Bronchial epithelial cell (primary cell): ENCODE measurements at regions not wholly inside any gene's neighbourhood (a gene's known extent, or its start where the extent isn't known, plus 50 kb on each side); places are given as distances from the start of the nearest gene placed in this dataset.
"Not testable (repeated sequence)": the region's sequence is repeated elsewhere in the genome, so short reads cannot be mapped to it uniquely, and the experiment has no call there.

Experiments used
- DNase-seq: peaks from one replicate; pipeline ENCODE4 v3.0.0-alpha.2; 2010; ENCODE audit warnings: low read depth
- FAIRE-seq: peaks from 2 replicates; lab custom pipeline; 2011; peaks lifted over from hg19 to GRCh38; lab: Jason Lieb, UNC
- H3K27me3 ChIP-seq: 2 replicates; pipeline ENCODE4 v1.5.1; 2011; ENCODE audit warnings: low read length; ENCODE audit not compliant: control insufficient read depth, insufficient read depth
- H3K36me3 ChIP-seq: 2 replicates; pipeline ENCODE4 v1.5.1; 2011; ENCODE audit warnings: low read length; ENCODE audit not compliant: control insufficient read depth, insufficient read depth
- H3K4me3 ChIP-seq: 2 replicates; pipeline ENCODE4 v1.5.1; 2011; ENCODE audit warnings: mild to moderate bottlenecking, low read depth, low read length, control low read depth
- TF ChIP-seq, protein P1 (sequence below): IDR thresholded peaks from 2 replicates; pipeline ENCODE4 v1.5.1; 2011; ENCODE audit warnings: mild to moderate bottlenecking, moderate library complexity, low read length, control low read depth, inconsistent platforms; ENCODE audit not compliant: insufficient read depth, severe bottlenecking

DNA sequence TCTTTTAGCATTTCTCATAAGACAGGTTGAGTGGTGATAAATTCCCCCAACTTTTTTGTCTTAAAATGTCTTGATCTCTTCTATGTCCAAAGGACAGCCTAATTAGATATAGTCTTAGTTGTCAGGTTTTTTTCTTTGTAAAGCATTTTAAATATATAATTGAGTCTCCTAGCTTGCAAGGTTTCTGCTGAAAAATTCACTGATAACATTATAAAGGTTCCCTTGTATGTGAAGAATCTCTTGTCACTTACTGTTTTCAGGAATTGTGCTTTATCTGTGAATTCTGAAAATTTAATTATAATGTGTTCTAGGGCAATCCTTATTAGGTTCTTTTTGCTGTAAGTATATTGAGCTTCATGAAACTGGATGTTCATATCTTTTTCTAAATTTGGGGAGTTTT lies 96.8 kb upstream of the ZNF92 start:
- Histone ChIP-seq H3K27me3 (no peaks in the 10 kb centered on the region), H3K36me3 (no peaks in the 10 kb centered on the region), H3K4me3 (no peak overlapping the region)
- TF ChIP-seq, protein P1, sequence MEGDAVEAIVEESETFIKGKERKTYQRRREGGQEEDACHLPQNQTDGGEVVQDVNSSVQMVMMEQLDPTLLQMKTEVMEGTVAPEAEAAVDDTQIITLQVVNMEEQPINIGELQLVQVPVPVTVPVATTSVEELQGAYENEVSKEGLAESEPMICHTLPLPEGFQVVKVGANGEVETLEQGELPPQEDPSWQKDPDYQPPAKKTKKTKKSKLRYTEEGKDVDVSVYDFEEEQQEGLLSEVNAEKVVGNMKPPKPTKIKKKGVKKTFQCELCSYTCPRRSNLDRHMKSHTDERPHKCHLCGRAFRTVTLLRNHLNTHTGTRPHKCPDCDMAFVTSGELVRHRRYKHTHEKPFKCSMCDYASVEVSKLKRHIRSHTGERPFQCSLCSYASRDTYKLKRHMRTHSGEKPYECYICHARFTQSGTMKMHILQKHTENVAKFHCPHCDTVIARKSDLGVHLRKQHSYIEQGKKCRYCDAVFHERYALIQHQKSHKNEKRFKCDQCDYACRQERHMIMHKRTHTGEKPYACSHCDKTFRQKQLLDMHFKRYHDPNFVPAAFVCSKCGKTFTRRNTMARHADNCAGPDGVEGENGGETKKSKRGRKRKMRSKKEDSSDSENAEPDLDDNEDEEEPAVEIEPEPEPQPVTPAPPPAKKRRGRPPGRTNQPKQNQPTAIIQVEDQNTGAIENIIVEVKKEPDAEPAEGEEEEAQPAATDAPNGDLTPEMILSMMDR, result no peak
- DNase-seq (no peak), FAIRE-seq (no peak)

DNA sequence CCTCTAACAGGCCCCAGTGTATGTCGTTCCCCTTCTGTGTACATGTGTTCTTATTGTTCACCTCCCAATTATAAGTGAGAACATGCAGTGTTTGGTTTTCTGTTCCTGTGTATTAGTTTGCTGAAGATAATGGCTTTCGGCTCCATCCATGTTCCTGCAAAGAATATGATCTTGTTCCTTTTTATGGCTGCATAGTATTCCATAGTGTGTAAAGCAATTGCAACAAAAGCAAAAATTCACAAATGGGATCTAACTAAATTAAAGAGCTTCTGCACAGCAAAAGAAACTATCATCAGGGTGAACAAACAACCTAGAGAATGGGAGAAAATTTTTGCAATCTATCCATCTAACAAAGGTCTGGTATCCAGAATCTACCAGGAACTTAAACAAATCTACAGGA lies 102.2 kb upstream of the ZNF92 start:
- not testable (repeated sequence) for H3K36me3 ChIP-seq, DNase-seq, FAIRE-seq, H3K27me3 ChIP-seq, H3K4me3 ChIP-seq

DNA sequence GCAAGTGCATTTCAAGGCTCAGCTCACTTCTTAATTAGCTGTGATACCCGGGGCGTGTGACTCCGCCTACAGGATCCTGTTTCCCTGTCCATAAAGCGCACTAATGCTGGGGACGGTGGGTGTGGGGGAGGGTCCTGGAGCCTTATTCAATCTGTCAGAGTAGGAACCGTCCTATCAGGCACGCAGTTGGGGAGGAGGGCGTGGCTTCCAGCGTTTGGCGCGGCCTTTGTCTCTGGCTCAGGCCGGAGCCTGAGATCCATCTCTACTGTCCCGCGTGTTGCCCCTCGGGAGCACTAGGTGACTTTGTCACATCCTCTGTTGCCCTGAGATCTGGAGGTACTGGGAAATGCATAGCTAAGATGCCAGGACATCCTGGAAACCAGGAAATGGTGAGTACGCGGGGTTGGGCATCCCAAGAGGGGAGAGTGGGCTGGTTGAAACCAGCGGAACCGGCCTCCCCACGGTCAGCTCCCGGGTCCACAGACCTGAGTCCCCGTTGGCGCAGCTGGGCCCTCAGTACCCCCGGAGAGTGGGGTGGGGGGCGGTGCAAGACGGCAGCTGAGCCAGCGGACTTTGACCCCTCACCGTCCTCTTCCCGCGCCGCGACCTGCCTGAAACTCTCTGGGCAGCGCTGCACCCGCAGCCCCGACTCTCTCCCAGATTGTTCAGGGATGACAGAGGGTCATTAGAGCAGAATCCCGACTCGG lies 104.4 kb upstream of the ZNF92 start:
- Histone ChIP-seq H3K4me3 (peak overlapping the region; percentile 37), H3K36me3 (no peaks in the 10 kb centered on the region)
- peak; percentile 67 for DNase-seq

DNA sequence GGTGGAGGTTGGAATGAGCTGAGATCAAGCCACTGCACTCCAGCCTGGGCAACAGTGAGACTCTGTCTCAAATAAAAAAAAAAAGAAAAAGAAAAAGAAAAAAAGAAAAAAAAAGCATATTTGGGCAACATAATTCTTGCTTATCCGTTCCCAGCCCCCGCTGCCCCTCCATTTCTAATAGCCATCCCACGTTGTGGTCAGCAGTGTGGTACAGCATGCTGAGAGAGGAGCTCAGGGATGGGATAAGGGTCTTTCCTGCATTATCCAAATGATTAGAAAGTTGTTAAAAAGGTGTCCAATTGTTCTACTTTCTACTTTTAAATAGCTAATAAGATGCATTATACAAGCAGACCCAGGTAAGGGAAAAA lies 104.9 kb upstream of the ZNF92 start:
- H3K4me3 ChIP-seq, result no peak overlapping the region
- FAIRE-seq, result no peak

More for the DNA sequence above, 104.4 kb upstream of the ZNF92 start:
- TF ChIP-seq, protein P1, result no peak
- H3K27me3 ChIP-seq, result no peaks in the 10 kb centered on the region
- FAIRE-seq, result no peak

DNA sequence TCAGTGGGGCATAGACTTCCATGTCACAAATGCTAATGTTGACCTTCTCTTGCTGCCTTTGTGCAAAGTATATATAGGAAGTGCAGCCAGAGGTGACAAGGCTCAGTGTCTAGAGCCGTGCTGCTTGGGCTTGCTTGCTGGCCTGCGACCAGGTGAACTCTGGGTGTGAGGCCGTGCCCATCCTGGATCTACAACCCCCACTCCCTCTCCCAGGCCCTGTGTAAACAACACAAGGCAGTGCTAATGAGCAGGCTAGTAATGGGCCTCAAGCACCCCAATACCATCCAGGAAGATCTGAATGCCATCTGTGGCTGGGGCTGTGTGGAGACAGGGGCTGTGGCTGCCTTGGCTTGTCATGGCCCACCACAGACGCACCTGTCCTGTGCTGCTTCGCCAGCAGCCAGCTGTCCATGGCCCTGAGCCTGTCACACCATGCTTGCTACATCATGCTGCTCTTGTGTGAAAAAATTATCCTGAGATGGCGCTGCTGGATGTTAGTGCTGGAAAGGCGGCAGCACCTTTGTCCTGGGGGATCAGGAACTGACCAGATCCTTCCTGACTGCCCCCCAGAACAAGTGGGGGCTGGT lies 107.6 kb upstream of the ZNF92 start:
- DNase-seq (no peak), FAIRE-seq (no peak)
- TF ChIP-seq, protein P1, result no peak
- Histone ChIP-seq H3K27me3 (no peaks in the 10 kb centered on the region), H3K36me3 (no peaks in the 10 kb centered on the region), H3K4me3 (no peak overlapping the region)

More for the DNA sequence above, 104.9 kb upstream of the ZNF92 start:
- H3K36me3 ChIP-seq, result no peaks in the 10 kb centered on the region
- TF ChIP-seq, protein P1, result no peak
- no peaks in the 10 kb centered on the region for H3K27me3 ChIP-seq
- DNase-seq, result no peak

DNA sequence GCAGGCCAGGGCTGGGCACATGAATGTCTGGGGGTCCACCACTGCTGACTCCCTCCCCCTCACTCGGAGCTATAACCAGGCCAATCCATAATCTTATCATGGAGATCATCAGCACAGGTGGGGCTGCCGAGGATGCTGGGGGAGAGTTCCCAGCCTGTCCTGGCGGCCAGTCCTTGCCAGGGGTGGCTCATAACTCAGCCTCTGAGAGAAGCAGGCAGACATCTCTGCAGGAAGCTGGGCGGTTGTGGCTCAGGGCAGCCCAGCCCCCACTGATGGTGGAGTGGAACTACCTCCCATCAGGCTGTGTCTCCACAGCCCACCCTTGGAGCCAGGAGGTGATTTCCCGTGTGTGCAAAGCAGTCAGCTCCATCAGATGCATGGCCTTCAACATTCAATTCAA lies 109.4 kb upstream of the ZNF92 start:
- H3K27me3 ChIP-seq, result no peaks in the 10 kb centered on the region
- TF ChIP-seq, protein P1, result no peak
- no peak overlapping the region for H3K4me3 ChIP-seq
- no peaks in the 10 kb centered on the region for H3K36me3 ChIP-seq
- DNase-seq (no peak), FAIRE-seq (no peak)

DNA sequence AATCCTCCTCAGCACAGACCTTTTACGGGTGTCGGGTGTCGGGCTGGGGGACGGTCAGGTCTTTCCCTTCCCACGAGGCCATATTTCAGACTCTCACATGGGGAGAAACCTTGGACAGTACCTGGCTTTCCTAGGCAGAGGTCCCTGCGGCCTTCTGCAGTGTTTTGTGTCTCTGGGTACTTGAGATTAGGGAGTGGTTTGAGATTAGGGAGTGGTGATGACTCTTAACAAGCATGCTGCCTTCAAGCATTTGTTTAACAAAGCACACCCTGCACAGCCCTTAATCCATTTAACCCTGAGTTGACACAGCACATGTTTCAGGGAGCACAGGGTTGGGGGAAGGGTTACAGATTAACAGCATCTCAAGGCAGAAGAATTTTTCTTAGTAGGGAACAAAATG lies 113.0 kb upstream of the ZNF92 start:
- not testable (repeated sequence) for H3K27me3 ChIP-seq, DNase-seq, H3K4me3 ChIP-seq, H3K36me3 ChIP-seq, FAIRE-seq

DNA sequence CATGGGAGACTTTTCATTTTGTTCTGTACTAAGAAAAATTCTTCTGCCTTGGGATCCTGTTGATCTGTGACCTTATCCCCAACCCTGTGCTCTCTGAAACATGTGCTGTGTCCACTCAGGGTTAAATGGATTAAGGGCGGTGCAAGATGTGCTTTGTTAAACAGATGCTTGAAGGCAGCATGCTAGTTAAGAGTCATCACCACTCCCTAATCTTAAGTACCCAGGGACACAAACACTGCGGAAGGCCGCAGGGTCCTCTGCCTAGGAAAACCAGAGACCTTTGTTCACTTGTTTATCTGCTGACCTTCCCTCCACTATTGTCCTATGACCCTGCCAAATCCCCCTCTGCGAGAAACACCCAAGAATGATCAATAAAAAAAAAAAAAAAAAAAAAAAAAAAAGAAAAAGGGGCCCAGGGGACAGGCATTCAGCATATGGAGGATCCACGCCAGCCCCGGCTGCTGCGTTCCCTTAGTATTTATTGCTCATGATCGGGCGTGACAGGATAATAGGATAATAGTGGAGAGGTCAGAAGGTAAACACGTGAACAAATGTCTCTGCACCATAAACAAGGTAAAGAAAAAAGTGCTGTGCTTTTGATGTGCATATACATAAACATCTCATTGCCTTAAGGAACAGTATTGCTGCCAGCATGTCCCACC lies 113.7 kb upstream of the ZNF92 start:
- not testable (repeated sequence) for H3K36me3 ChIP-seq, FAIRE-seq

More for the DNA sequence above, 113.7 kb upstream of the ZNF92 start:
- not testable (repeated sequence) for H3K4me3 ChIP-seq, DNase-seq, H3K27me3 ChIP-seq
